ENCODE measurements at regions not wholly inside any gene's neighbourhood (a gene's known extent, or its start where the extent isn't known, plus 50 kb on each side); places are given as distances from the start of the nearest gene placed in this dataset.

DNA sequence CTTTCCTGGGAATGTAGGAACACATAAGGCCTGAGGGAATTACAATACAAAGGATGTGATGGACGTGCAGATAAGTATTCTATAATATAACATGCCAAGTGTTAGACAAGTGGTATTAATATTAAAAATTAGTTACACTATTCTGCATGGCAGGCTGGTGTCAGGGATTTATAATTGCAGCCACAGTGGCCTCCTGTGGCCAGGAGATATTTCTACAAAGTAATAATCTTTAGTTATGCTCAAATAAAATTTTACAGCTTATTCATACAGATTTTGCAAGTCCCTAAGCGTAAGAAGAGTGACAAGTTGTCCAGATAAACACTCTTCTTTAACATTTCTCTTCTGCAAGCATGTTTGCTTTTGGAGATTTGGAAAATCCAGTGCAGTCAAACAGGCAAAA, 90.4 kb upstream of the CBLN2 start:
- Histone ChIP-seq H3K4me3 (replicated peaks in 1 of 3; ENCODE audit: insufficient read depth in 1 of 3, low read depth in 1 of 3, low read length in 3 of 3) (no peak overlapping the region), H3K79me2 (ENCODE audit: control insufficient read depth, insufficient read depth, low read length) (no peaks in the 10 kb centered on the region), H3K9me3 (replicated peaks; ENCODE audit: control insufficient read depth, insufficient read depth, low read length) (no peaks in the 10 kb centered on the region), H3K27me3 (ENCODE audit: control insufficient read depth in 2 of 2, insufficient read depth in 2 of 2, low read length in 2 of 2) (no peaks in the 10 kb centered on the region), H3K27ac (ENCODE audit: insufficient read depth, low read depth, low read length) (no peak overlapping the region), H3K4me2 (ENCODE audit: insufficient read depth, low read length) (no peak overlapping the region), H3K9ac (replicated peaks; ENCODE audit: extremely low read depth, insufficient read depth, low read length) (no peak overlapping the region), H3K4me1 (ENCODE audit: control insufficient read depth, extremely low read depth, insufficient read depth, low read length) (no peaks in the 10 kb centered on the region), H3K9me1 (replicated peaks; ENCODE audit: control insufficient read depth, extremely low read depth, insufficient read depth, low read length) (no peaks in the 10 kb centered on the region), H2AFZ (ENCODE audit: low read depth, low read length) (no peak overlapping the region), H3K36me3 (ENCODE audit: control insufficient read depth in 2 of 2, extremely low read depth in 1 of 2, insufficient read depth in 2 of 2, low read length in 2 of 2) (no peaks in the 10 kb centered on the region), H4K20me1 (replicated peaks; ENCODE audit: control insufficient read depth, extremely low read depth, insufficient read depth, low read length) (no peaks in the 10 kb centered on the region)
- DNase-seq (ENCODE audit: low read depth, low spot score): no peak
- POLR2A ChIA-PET: no interaction called here
- intact Hi-C loops (cut with micrococcal nuclease): no loop called here
- no peak for FAIRE-seq
- BruUV-seq (replicated peaks): no TSS peak
- CTCF ChIA-PET: no interaction called here
- dilution Hi-C loops (cut with MboI; ENCODE audit: extremely low pct_ligation_motif_present, low sequenced_read_pairs): no loop called here
- TF ChIP-seq, protein P1, sequence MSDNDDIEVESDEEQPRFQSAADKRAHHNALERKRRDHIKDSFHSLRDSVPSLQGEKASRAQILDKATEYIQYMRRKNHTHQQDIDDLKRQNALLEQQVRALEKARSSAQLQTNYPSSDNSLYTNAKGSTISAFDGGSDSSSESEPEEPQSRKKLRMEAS (IDR thresholded peaks at IDR 0.05; ENCODE audit: insufficient read depth, insufficient read length): no peak
- TF ChIP-seq, protein P2, sequence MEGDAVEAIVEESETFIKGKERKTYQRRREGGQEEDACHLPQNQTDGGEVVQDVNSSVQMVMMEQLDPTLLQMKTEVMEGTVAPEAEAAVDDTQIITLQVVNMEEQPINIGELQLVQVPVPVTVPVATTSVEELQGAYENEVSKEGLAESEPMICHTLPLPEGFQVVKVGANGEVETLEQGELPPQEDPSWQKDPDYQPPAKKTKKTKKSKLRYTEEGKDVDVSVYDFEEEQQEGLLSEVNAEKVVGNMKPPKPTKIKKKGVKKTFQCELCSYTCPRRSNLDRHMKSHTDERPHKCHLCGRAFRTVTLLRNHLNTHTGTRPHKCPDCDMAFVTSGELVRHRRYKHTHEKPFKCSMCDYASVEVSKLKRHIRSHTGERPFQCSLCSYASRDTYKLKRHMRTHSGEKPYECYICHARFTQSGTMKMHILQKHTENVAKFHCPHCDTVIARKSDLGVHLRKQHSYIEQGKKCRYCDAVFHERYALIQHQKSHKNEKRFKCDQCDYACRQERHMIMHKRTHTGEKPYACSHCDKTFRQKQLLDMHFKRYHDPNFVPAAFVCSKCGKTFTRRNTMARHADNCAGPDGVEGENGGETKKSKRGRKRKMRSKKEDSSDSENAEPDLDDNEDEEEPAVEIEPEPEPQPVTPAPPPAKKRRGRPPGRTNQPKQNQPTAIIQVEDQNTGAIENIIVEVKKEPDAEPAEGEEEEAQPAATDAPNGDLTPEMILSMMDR (IDR thresholded peaks at IDR 0.05; ENCODE audit: extremely low read depth in 1 of 2, insufficient read depth in 1 of 2, low read depth in 1 of 2, low read length in 2 of 2): no peak
- TF ChIP-seq MYC (IDR thresholded peaks at IDR 0.05; ENCODE audit: low read depth, low read length): no peak
- TF ChIP-seq FOS (IDR thresholded peaks at IDR 0.05; ENCODE audit: borderline replicate concordance, insufficient read depth, low read length): no peak
- TF ChIP-seq EZH2 (IDR thresholded peaks at IDR 0.05; ENCODE audit: borderline replicate concordance, low read depth, low read length, severe bottlenecking): no peak
- TF ChIP-seq GATA2 (IDR thresholded peaks at IDR 0.05; ENCODE audit: insufficient read depth, insufficient read length, low read depth, low read length): no peak
- no peak for TF ChIP-seq POLR2A (IDR thresholded peaks at IDR 0.05; ENCODE audit: low read depth, low read length)
- no peak for TF ChIP-seq POLR2AphosphoS5 (IDR thresholded peaks at IDR 0.05; ENCODE audit: insufficient read depth, low read depth, low read length)
- TF ChIP-seq JUN (IDR thresholded peaks at IDR 0.05; ENCODE audit: borderline replicate concordance, insufficient read depth, insufficient read length, low read depth): no peak

Data from endothelial cell of umbilical vein (primary cell).